NB4 (cell line): ENCODE measurements at regions not wholly inside any gene's neighbourhood (a gene's known extent, or its start where the extent isn't known, plus 50 kb on each side); places are given as distances from the start of the nearest gene placed in this dataset.

ENCODE experiments used
- POLR2A ChIP-seq: IDR thresholded peaks from 2 replicates; pipeline ENCODE4 v1.6.1; 2011; ENCODE audit warnings: mild to moderate bottlenecking; ENCODE audit not compliant: insufficient read length; ENCODE audit errors: extremely low read depth
- TF ChIP-seq, protein P1 (sequence below): IDR thresholded peaks from one replicate; pipeline ENCODE4 v1.5.1; 2012; ENCODE audit warnings: low read depth, low read length

DNA sequence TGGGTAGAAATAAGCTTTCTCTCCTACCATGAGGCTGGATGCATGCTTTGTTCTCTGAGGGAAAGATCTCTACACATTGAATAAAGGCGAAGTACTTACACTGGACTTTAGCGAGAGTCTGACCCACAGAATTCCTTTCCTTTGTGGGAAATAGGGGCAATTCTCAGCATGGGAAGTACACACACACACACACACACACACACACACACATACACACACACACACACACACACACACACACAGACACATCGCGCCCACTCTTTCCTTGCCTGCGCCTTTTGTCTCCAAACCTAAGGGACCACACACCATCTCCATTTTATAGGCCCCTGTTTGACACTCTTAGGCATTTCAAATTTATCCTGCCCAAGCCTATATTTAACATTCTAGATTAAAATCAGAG is 83.8 kb downstream of the LUZP4 start:
- TF ChIP-seq, protein P1, sequence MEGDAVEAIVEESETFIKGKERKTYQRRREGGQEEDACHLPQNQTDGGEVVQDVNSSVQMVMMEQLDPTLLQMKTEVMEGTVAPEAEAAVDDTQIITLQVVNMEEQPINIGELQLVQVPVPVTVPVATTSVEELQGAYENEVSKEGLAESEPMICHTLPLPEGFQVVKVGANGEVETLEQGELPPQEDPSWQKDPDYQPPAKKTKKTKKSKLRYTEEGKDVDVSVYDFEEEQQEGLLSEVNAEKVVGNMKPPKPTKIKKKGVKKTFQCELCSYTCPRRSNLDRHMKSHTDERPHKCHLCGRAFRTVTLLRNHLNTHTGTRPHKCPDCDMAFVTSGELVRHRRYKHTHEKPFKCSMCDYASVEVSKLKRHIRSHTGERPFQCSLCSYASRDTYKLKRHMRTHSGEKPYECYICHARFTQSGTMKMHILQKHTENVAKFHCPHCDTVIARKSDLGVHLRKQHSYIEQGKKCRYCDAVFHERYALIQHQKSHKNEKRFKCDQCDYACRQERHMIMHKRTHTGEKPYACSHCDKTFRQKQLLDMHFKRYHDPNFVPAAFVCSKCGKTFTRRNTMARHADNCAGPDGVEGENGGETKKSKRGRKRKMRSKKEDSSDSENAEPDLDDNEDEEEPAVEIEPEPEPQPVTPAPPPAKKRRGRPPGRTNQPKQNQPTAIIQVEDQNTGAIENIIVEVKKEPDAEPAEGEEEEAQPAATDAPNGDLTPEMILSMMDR: no peak
- no peak for TF ChIP-seq POLR2A
